ENCODE measurements at regions not wholly inside any gene's neighbourhood (a gene's known extent, or its start where the extent isn't known, plus 50 kb on each side); places are given as distances from the start of the nearest gene placed in this dataset.

DNA sequence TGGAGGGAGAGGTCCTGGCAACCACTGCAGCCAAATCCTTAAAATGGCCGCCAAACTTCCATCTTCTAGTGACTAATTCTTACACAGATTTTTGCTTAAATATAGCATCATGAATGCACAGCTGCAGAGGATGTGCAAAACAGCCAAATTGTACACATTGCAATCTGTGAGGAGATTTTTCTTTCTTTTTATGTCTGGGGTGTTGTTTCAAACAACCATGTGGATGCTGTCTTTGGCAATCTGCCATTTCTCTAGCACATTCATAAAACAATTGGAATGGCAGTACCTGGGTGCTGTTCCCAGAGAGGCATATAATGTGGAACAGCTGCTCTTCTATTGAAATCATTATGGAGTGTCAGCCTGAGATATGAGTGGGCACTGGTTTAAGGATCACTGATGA, 1082.9 kb upstream of the SEMA6A start:
- TF ChIP-seq, protein P1, sequence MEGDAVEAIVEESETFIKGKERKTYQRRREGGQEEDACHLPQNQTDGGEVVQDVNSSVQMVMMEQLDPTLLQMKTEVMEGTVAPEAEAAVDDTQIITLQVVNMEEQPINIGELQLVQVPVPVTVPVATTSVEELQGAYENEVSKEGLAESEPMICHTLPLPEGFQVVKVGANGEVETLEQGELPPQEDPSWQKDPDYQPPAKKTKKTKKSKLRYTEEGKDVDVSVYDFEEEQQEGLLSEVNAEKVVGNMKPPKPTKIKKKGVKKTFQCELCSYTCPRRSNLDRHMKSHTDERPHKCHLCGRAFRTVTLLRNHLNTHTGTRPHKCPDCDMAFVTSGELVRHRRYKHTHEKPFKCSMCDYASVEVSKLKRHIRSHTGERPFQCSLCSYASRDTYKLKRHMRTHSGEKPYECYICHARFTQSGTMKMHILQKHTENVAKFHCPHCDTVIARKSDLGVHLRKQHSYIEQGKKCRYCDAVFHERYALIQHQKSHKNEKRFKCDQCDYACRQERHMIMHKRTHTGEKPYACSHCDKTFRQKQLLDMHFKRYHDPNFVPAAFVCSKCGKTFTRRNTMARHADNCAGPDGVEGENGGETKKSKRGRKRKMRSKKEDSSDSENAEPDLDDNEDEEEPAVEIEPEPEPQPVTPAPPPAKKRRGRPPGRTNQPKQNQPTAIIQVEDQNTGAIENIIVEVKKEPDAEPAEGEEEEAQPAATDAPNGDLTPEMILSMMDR (IDR thresholded peaks at IDR 0.05): no peak
- TF ChIP-seq EZH2 (IDR thresholded peaks at IDR 0.05) (no peak), EZH2phosphoT487 (IDR thresholded peaks at IDR 0.05) (no peak)

All from neural progenitor cell (in vitro differentiated cells).